Neural cell (in vitro differentiated cells): ENCODE measurements at regions not wholly inside any gene's neighbourhood (a gene's known extent, or its start where the extent isn't known, plus 50 kb on each side); places are given as distances from the start of the nearest gene placed in this dataset.

Experiments
- H2AFZ ChIP-seq: fragments of 200-600, 300-800 bp; sonication (generic), shearing (Covaris generic); 2 replicates; pipeline ENCODE4 v1.6.0; 2014; ENCODE audit warnings: low read depth, mild to moderate bottlenecking, antibody characterized with exemption, low read length, moderate library complexity
- H3F3A ChIP-seq: fragments of 200-600 bp; shearing (Covaris generic); 2 replicates; pipeline ENCODE4 v1.6.1; 2016; ENCODE audit warnings: mild to moderate bottlenecking, moderate library complexity, mixed read lengths, antibody characterized with exemption, low read length; ENCODE audit not compliant: insufficient read depth, poor library complexity, severe bottlenecking
- H3K27ac ChIP-seq: fragments of 200-600, 300-800 bp; sonication (generic), shearing (Covaris generic); 2 replicates; pipeline ENCODE4 v1.5.1; 2014; ENCODE audit warnings: mild to moderate bottlenecking, low read length, moderate library complexity
- H3K27me3 ChIP-seq: fragments of 300-800, 200-600 bp; sonication (generic), shearing (Covaris generic); 2 replicates; pipeline ENCODE4 v1.6.0; 2014; ENCODE audit warnings: mild to moderate bottlenecking, low read depth, low read length, moderate library complexity; ENCODE audit not compliant: insufficient read depth
- H3K36me3 ChIP-seq: fragments of 300-800, 200-600 bp; sonication (generic), shearing (Covaris generic); 2 replicates; pipeline ENCODE4 v1.5.1; 2014; ENCODE audit warnings: mild to moderate bottlenecking, antibody characterized with exemption, low read length, moderate library complexity; ENCODE audit not compliant: insufficient read depth
- H3K4me2 ChIP-seq: fragments of 300-800, 200-600 bp; sonication (generic), shearing (Covaris generic); 2 replicates; pipeline ENCODE4 v1.6.0; 2014; ENCODE audit warnings: mild to moderate bottlenecking, low read length
- H3K4me3 ChIP-seq: fragments of 300-800, 200-600 bp; sonication (generic), shearing (Covaris generic); 2 replicates; pipeline ENCODE4 v1.5.1; 2014; ENCODE audit warnings: mild to moderate bottlenecking, low read length, moderate library complexity
- H3K79me2 ChIP-seq: fragments of 200-600 bp; shearing (Covaris generic); replicated peaks from 2 replicates; pipeline ENCODE4 v1.6.0; 2014; ENCODE audit warnings: mild to moderate bottlenecking, low read length, moderate library complexity; ENCODE audit not compliant: insufficient read depth
- H3K9ac ChIP-seq: fragments of 300-800, 200-600 bp; sonication (generic), shearing (Covaris generic); 2 replicates; pipeline ENCODE4 v1.6.1; 2016; ENCODE audit warnings: mild to moderate bottlenecking, low read length, mixed read lengths
- H3K9me2 ChIP-seq: fragments of 200-600 bp; shearing (Covaris generic); 2 replicates; pipeline ENCODE4 v1.6.1; 2016; ENCODE audit warnings: mild to moderate bottlenecking, low read length, mixed read lengths; ENCODE audit not compliant: insufficient read depth
- H3K9me3 ChIP-seq: fragments of 200-600, 300-800 bp; sonication (generic), shearing (Covaris generic); 2 replicates; pipeline ENCODE4 v1.6.1; 2016; ENCODE audit warnings: mild to moderate bottlenecking, mixed run types, low read length, moderate library complexity, mixed read lengths
- H4K20me1 ChIP-seq: fragments of 200-600 bp; shearing (Covaris generic); 2 replicates; pipeline ENCODE4 v1.6.1; 2016; ENCODE audit warnings: mild to moderate bottlenecking, mixed run types; ENCODE audit not compliant: insufficient read depth
- EP300 ChIP-seq: fragments of 450-650 bp; conservative IDR thresholded peaks from 2 replicates; pipeline ENCODE4 v1.6.1; 2014; ENCODE audit warnings: antibody characterized with exemption, mild to moderate bottlenecking, moderate library complexity; ENCODE audit not compliant: poor library complexity, severe bottlenecking
- EZH2 ChIP-seq: fragments of 200-600, 300-800 bp; shearing (Covaris generic), sonication (generic); IDR thresholded peaks from 2 replicates; pipeline ENCODE4 v1.6.1; 2014; ENCODE audit warnings: antibody characterized with exemption, low read length, borderline replicate concordance, mild to moderate bottlenecking; ENCODE audit not compliant: insufficient read depth, poor library complexity, severe bottlenecking
- MXI1 ChIP-seq: fragments of 450-650 bp; conservative IDR thresholded peaks from 2 replicates; pipeline ENCODE4 v1.6.1; 2014; ENCODE audit warnings: antibody characterized with exemption, mild to moderate bottlenecking; ENCODE audit not compliant: poor library complexity, severe bottlenecking
- POLR2AphosphoS5 ChIP-seq: IDR thresholded peaks from 2 replicates; pipeline ENCODE4 v1.6.1; 2012
- RAD21 ChIP-seq: fragments of 450-650 bp; conservative IDR thresholded peaks from 2 replicates; pipeline ENCODE4 v1.6.1; 2014; ENCODE audit warnings: antibody characterized with exemption, mild to moderate bottlenecking, moderate library complexity
- REST ChIP-seq: IDR thresholded peaks from 2 replicates; pipeline ENCODE4 v1.6.1; 2012; ENCODE audit warnings: borderline replicate concordance
- SMC3 ChIP-seq: fragments of 450-650 bp; conservative IDR thresholded peaks from 2 replicates; pipeline ENCODE4 v1.6.1; 2014; ENCODE audit warnings: antibody characterized with exemption, mild to moderate bottlenecking, moderate library complexity; ENCODE audit not compliant: poor library complexity
- TAF1 ChIP-seq: IDR thresholded peaks from 2 replicates; pipeline ENCODE4 v1.6.1; 2012; ENCODE audit warnings: low read depth
- TF ChIP-seq, protein P1 (sequence below): fragments of 450-650 bp; IDR thresholded peaks from 2 replicates; pipeline ENCODE4 v1.5.1; 2014; ENCODE audit warnings: antibody characterized with exemption, mild to moderate bottlenecking, moderate library complexity; ENCODE audit not compliant: poor library complexity, severe bottlenecking

DNA sequence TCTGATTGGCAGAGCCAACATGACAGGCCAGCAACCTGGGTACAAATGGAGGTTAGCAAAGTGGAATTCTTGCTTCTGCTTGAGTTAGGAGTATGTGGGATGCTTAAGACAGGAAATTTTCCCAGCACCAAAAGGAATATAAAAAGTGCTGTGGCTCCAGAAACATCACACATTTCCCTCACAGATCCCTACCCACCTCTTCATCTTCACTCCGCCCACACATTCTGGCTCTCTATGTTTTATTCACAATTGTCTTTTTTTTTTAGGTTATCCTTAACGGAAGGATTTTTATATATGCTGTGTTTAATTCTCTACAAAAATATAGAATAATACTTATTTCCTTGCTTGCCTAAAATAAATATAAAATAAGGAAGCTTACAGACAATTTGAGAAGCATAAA is 563.3 kb upstream of the HS3ST5 start:
- Histone ChIP-seq H3K9ac (no peak overlapping the region), H2AFZ (no peak overlapping the region), H4K20me1 (no peaks in the 10 kb centered on the region), H3K9me2 (no peaks in the 10 kb centered on the region), H3K4me2 (no peak overlapping the region), H3K4me3 (no peak overlapping the region), H3K9me3 (no peaks in the 10 kb centered on the region), H3F3A (no peaks in the 10 kb centered on the region), H3K36me3 (no peaks in the 10 kb centered on the region), H3K79me2 (no peaks in the 10 kb centered on the region), H3K27me3 (no peaks in the 10 kb centered on the region), H3K27ac (no peak overlapping the region)
- no peak for TF ChIP-seq SMC3
- TF ChIP-seq MXI1 = no peak
- no peak for TF ChIP-seq EZH2
- TF ChIP-seq EP300 = no peak
- TF ChIP-seq REST = no peak
- TF ChIP-seq, protein P1, sequence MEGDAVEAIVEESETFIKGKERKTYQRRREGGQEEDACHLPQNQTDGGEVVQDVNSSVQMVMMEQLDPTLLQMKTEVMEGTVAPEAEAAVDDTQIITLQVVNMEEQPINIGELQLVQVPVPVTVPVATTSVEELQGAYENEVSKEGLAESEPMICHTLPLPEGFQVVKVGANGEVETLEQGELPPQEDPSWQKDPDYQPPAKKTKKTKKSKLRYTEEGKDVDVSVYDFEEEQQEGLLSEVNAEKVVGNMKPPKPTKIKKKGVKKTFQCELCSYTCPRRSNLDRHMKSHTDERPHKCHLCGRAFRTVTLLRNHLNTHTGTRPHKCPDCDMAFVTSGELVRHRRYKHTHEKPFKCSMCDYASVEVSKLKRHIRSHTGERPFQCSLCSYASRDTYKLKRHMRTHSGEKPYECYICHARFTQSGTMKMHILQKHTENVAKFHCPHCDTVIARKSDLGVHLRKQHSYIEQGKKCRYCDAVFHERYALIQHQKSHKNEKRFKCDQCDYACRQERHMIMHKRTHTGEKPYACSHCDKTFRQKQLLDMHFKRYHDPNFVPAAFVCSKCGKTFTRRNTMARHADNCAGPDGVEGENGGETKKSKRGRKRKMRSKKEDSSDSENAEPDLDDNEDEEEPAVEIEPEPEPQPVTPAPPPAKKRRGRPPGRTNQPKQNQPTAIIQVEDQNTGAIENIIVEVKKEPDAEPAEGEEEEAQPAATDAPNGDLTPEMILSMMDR = no peak
- TF ChIP-seq TAF1 = no peak
- no peak for TF ChIP-seq RAD21
- no peak for TF ChIP-seq POLR2AphosphoS5

DNA sequence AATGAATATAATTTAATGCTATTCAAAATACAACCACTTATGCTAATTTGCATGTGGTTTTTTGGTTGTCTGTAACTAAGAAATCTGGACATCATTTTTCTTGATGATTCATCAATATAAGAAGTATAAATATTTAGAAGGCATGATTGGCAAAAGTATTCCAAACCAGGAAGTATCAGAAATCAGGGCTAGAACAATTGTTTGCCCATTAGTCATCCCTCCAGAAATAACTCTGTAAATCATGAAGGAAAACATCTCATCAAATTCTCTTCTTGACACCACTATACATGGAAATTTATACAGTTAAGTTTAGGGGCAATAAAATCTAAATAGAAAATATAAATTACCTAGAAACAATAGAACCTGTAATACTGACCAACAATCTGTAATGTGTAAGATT is 554.7 kb upstream of the HS3ST5 start:
- no peaks in the 10 kb centered on the region for H4K20me1 ChIP-seq
- H3K9me3 ChIP-seq = peaks cover 4% of the 10 kb centered on the region
- no peaks in the 10 kb centered on the region for H3K9me2 ChIP-seq
- no peak overlapping the region for H3K9ac ChIP-seq
- H3K4me3 ChIP-seq = no peak overlapping the region
- no peaks in the 10 kb centered on the region for H3K27me3 ChIP-seq
- no peak for TF ChIP-seq EP300
- TF ChIP-seq SMC3 = no peak
- no peak for TF ChIP-seq REST
- no peak for TF ChIP-seq TAF1
- no peak for TF ChIP-seq POLR2AphosphoS5
- TF ChIP-seq RAD21 = no peak
- no peak for TF ChIP-seq EZH2
- TF ChIP-seq, protein P1 = no peak
- no peak for TF ChIP-seq MXI1
- no peaks in the 10 kb centered on the region for H3F3A ChIP-seq
- H3K4me2 ChIP-seq = no peak overlapping the region
- H3K79me2 ChIP-seq = no peaks in the 10 kb centered on the region
- no peak overlapping the region for H3K27ac ChIP-seq
- H3K36me3 ChIP-seq = no peaks in the 10 kb centered on the region
- H2AFZ ChIP-seq = no peak overlapping the region
